ENCODE measurements at regions not wholly inside any gene's neighbourhood (a gene's known extent, or its start where the extent isn't known, plus 50 kb on each side); places are given as distances from the start of the nearest gene placed in this dataset.
A peak's percentile ranks its signal among the peaks of the same experiment; 100 is the strongest.

- FAIRE-seq (no peak), DNase-seq (ENCODE audit: insufficient read length) (no peak)
- no peak for TF ChIP-seq TAF1 (IDR thresholded peaks at IDR 0.05; ENCODE audit: borderline replicate concordance, low read depth, low read length)
- TF ChIP-seq POLR2AphosphoS5 (IDR thresholded peaks at IDR 0.05; ENCODE audit: low read depth, low read length) = no peak
- no peak for TF ChIP-seq POLR2A (IDR thresholded peaks at IDR 0.05; ENCODE audit: low read depth, low read length)
Measured at GRCh38 chr1:221635305-221635704, 106.6 kb downstream of the DUSP10 start.

GRCh38 chr1:221636096-221636495, 105.8 kb downstream of the DUSP10 start:
- TF ChIP-seq POLR2AphosphoS5 (IDR thresholded peaks at IDR 0.05; ENCODE audit: low read depth, low read length) (no peak), TAF1 (IDR thresholded peaks at IDR 0.05; ENCODE audit: borderline replicate concordance, low read depth, low read length) (no peak), POLR2A (IDR thresholded peaks at IDR 0.05; ENCODE audit: low read depth, low read length) (no peak)
- no peak for DNase-seq (ENCODE audit: insufficient read length)

GRCh38 chr1:221636967-221637366, 104.9 kb downstream of the DUSP10 start:
- no peak for TF ChIP-seq POLR2AphosphoS5 (IDR thresholded peaks at IDR 0.05; ENCODE audit: low read depth, low read length)
- TF ChIP-seq TAF1 (IDR thresholded peaks at IDR 0.05; ENCODE audit: borderline replicate concordance, low read depth, low read length) = no peak
- TF ChIP-seq POLR2A (IDR thresholded peaks at IDR 0.05; ENCODE audit: low read depth, low read length) = no peak
- FAIRE-seq (no peak), DNase-seq (ENCODE audit: insufficient read length) (no peak)

More at GRCh38 chr1:221636096-221636495, 105.8 kb downstream of the DUSP10 start:
- no peak for FAIRE-seq

GRCh38 chr1:221637641-221638041, 104.2 kb downstream of the DUSP10 start:
- TF ChIP-seq POLR2A (IDR thresholded peaks at IDR 0.05; ENCODE audit: low read depth, low read length) = no peak
- TF ChIP-seq TAF1 (IDR thresholded peaks at IDR 0.05; ENCODE audit: borderline replicate concordance, low read depth, low read length) = no peak
- FAIRE-seq = no peak
- DNase-seq (ENCODE audit: insufficient read length) = no peak

GRCh38 chr1:221638595-221638994, 103.3 kb downstream of the DUSP10 start:
- DNase-seq (ENCODE audit: insufficient read length) = no peak
- FAIRE-seq = no peak
- TF ChIP-seq POLR2AphosphoS5 (IDR thresholded peaks at IDR 0.05; ENCODE audit: low read depth, low read length) (no peak), TAF1 (IDR thresholded peaks at IDR 0.05; ENCODE audit: borderline replicate concordance, low read depth, low read length) (no peak), POLR2A (IDR thresholded peaks at IDR 0.05; ENCODE audit: low read depth, low read length) (no peak)

GRCh38 chr1:221641811-221642210, 100.1 kb downstream of the DUSP10 start:
- TF ChIP-seq POLR2A (IDR thresholded peaks at IDR 0.05; ENCODE audit: low read depth, low read length) (no peak), TAF1 (IDR thresholded peaks at IDR 0.05; ENCODE audit: borderline replicate concordance, low read depth, low read length) (no peak), POLR2AphosphoS5 (IDR thresholded peaks at IDR 0.05; ENCODE audit: low read depth, low read length) (no peak)
- DNase-seq (ENCODE audit: insufficient read length) (no peak), FAIRE-seq (no peak)

- DNase-seq (ENCODE audit: insufficient read length) = no peak
- TF ChIP-seq POLR2A (IDR thresholded peaks at IDR 0.05; ENCODE audit: low read depth, low read length) (no peak), TAF1 (IDR thresholded peaks at IDR 0.05; ENCODE audit: borderline replicate concordance, low read depth, low read length) (no peak), POLR2AphosphoS5 (IDR thresholded peaks at IDR 0.05; ENCODE audit: low read depth, low read length) (no peak)
- FAIRE-seq = no peak
Measured at GRCh38 chr1:221643404-221644144, 98.3 kb downstream of the DUSP10 start.

GRCh38 chr1:221644145-221644448, 97.8 kb downstream of the DUSP10 start:
- FAIRE-seq (no peak), DNase-seq (ENCODE audit: insufficient read length) (no peak)
- TF ChIP-seq TAF1 (IDR thresholded peaks at IDR 0.05; ENCODE audit: borderline replicate concordance, low read depth, low read length) (no peak), POLR2AphosphoS5 (IDR thresholded peaks at IDR 0.05; ENCODE audit: low read depth, low read length) (no peak), POLR2A (IDR thresholded peaks at IDR 0.05; ENCODE audit: low read depth, low read length) (no peak)

- no peak for DNase-seq (ENCODE audit: insufficient read length)
- no peak for TF ChIP-seq POLR2A (IDR thresholded peaks at IDR 0.05; ENCODE audit: low read depth, low read length)
- TF ChIP-seq POLR2AphosphoS5 (IDR thresholded peaks at IDR 0.05; ENCODE audit: low read depth, low read length) = no peak
- TF ChIP-seq TAF1 (IDR thresholded peaks at IDR 0.05; ENCODE audit: borderline replicate concordance, low read depth, low read length) = no peak
- peak; percentile 94 for FAIRE-seq
Measured at GRCh38 chr1:221644663-221645258, 97.1 kb downstream of the DUSP10 start.

GRCh38 chr1:221648201-221648600, 93.7 kb downstream of the DUSP10 start:
- TF ChIP-seq TAF1 (IDR thresholded peaks at IDR 0.05; ENCODE audit: borderline replicate concordance, low read depth, low read length) (no peak), POLR2AphosphoS5 (IDR thresholded peaks at IDR 0.05; ENCODE audit: low read depth, low read length) (no peak), POLR2A (IDR thresholded peaks at IDR 0.05; ENCODE audit: low read depth, low read length) (no peak)
- DNase-seq (ENCODE audit: insufficient read length) (no peak), FAIRE-seq (no peak)
